Endothelial cell of umbilical vein (primary cell): ENCODE measurements at regions not wholly inside any gene's neighbourhood (a gene's known extent, or its start where the extent isn't known, plus 50 kb on each side); places are given as distances from the start of the nearest gene placed in this dataset.

Source experiments
- BruUV-seq: library from RNA; stranded (reverse); fragments of 400-500 nt; replicated peaks from 2 replicates; lab custom pipeline; 2021; lab: Mats Ljungman, UMichigan
- CTCF ChIA-PET: fragments of 300-600, 350-600 bp; sonication (Branson Sonifier 250); formaldehyde crosslinking; loops from one replicate; lab custom pipeline; 2021; ENCODE audit warnings: antibody characterized with exemption, inconsistent platforms; lab: Charles Lee
- POLR2A ChIA-PET: fragments of 300-600, 350-600 bp; sonication (Branson Sonifier 250); formaldehyde crosslinking; loops from one replicate; lab custom pipeline; 2021; ENCODE audit warnings: antibody characterized with exemption, inconsistent platforms; lab: Charles Lee
- DNase-seq: peaks from one replicate; pipeline ENCODE4 v3.0.0-alpha.2; 2011; ENCODE audit warnings: low read depth, low spot score
- FAIRE-seq: peaks from 2 replicates; lab custom pipeline; 2011; peaks lifted over from hg19 to GRCh38; lab: Jason Lieb, UNC
- H2AFZ ChIP-seq: 2 replicates; pipeline ENCODE4 v1.6.0; 2012; ENCODE audit warnings: low read depth, low read length, control low read depth, inconsistent platforms
- H3K27ac ChIP-seq: 2 replicates; pipeline ENCODE4 v1.5.1; 2011; ENCODE audit warnings: low read depth, mild to moderate bottlenecking, control low read depth, low read length, moderate library complexity; ENCODE audit not compliant: insufficient read depth
- H3K27me3 ChIP-seq, 2 experiments: 2 replicates each; pipeline versions ENCODE4 v1.6.0 to v1.6.1; 2011; ENCODE audit warnings: low read length in 2 of 2, mixed read lengths in 1 of 2; ENCODE audit not compliant: control insufficient read depth in 2 of 2, insufficient read depth in 2 of 2
- H3K36me3 ChIP-seq, 2 experiments: 2 replicates in 1 of 2; 3 replicates in 1 of 2; pipeline ENCODE4 v1.5.1; 2011; ENCODE audit warnings: low read length in 2 of 2, mild to moderate bottlenecking in 1 of 2, moderate library complexity in 1 of 2; ENCODE audit not compliant: control insufficient read depth in 2 of 2, insufficient read depth in 2 of 2; ENCODE audit errors: extremely low read depth in 1 of 2
- H3K4me1 ChIP-seq: 3 replicates; pipeline ENCODE4 v1.5.1; 2011; ENCODE audit warnings: mild to moderate bottlenecking, low read length; ENCODE audit not compliant: control insufficient read depth, insufficient read depth; ENCODE audit errors: extremely low read depth
- H3K4me2 ChIP-seq: 2 replicates; pipeline ENCODE4 v1.6.1; 2011; ENCODE audit warnings: low read length, control low read depth, mixed read lengths; ENCODE audit not compliant: insufficient read depth
- H3K4me3 ChIP-seq, 3 experiments: fragments of 200-600 bp in 1 of 3; sonication (generic), shearing (Covaris generic) in 1 of 3; replicated peaks in 1 of 3; 2 replicates each; pipeline ENCODE4 v1.5.1; 2011 to 2016; ENCODE audit warnings: control low read depth in 3 of 3, low read length in 3 of 3, mild to moderate bottlenecking in 2 of 3, inconsistent platforms in 1 of 3, low read depth in 1 of 3, moderate library complexity in 1 of 3; ENCODE audit not compliant: insufficient read depth in 1 of 3
- H3K79me2 ChIP-seq: 2 replicates; pipeline ENCODE4 v1.6.0; 2012; ENCODE audit warnings: low read length, inconsistent platforms; ENCODE audit not compliant: control insufficient read depth, insufficient read depth
- H3K9ac ChIP-seq: replicated peaks from 2 replicates; pipeline ENCODE3; 2011; ENCODE audit warnings: low read length, control low read depth; ENCODE audit not compliant: insufficient read depth; ENCODE audit errors: extremely low read depth
- H3K9me1 ChIP-seq: replicated peaks from 3 replicates; pipeline ENCODE4 v1.6.0; 2011; ENCODE audit warnings: mild to moderate bottlenecking, low read length; ENCODE audit not compliant: control insufficient read depth, insufficient read depth; ENCODE audit errors: extremely low read depth
- H3K9me3 ChIP-seq: replicated peaks from 2 replicates; pipeline ENCODE4 v1.5.1; 2012; ENCODE audit warnings: low read length, inconsistent platforms; ENCODE audit not compliant: control insufficient read depth, insufficient read depth
- H4K20me1 ChIP-seq: replicated peaks from 2 replicates; pipeline ENCODE3; 2011; ENCODE audit warnings: mild to moderate bottlenecking, low read length; ENCODE audit not compliant: control insufficient read depth, insufficient read depth; ENCODE audit errors: extremely low read depth
- CTCF ChIP-seq, 2 donors: IDR thresholded peaks; 1 replicate in 1 of 2; 2 replicates in 1 of 2; pipeline ENCODE4 v1.5.1; 2011; ENCODE audit warnings: low read length in 2 of 2, mild to moderate bottlenecking in 2 of 2, moderate library complexity in 2 of 2, control low read depth in 1 of 2, inconsistent platforms in 1 of 2, low read depth in 1 of 2; ENCODE audit not compliant: insufficient read depth in 1 of 2; ENCODE audit errors: extremely low read depth in 1 of 2
- EZH2 ChIP-seq: IDR thresholded peaks from 2 replicates; pipeline ENCODE4 v1.6.1; 2012; ENCODE audit warnings: borderline replicate concordance, low read depth, mild to moderate bottlenecking, moderate library complexity, low read length, inconsistent platforms; ENCODE audit not compliant: severe bottlenecking
- FOS ChIP-seq: IDR thresholded peaks from 2 replicates; pipeline ENCODE4 v1.6.1; 2011; ENCODE audit warnings: mild to moderate bottlenecking, low read length, moderate library complexity, borderline replicate concordance; ENCODE audit not compliant: insufficient read depth
- GATA2 ChIP-seq: IDR thresholded peaks from 2 replicates; pipeline ENCODE4 v1.7.0; 2011; ENCODE audit warnings: low read depth, mild to moderate bottlenecking, moderate library complexity, mixed read lengths, low read length; ENCODE audit not compliant: insufficient read length, insufficient read depth
- JUN ChIP-seq: IDR thresholded peaks from 2 replicates; pipeline ENCODE4 v1.6.1; 2011; ENCODE audit warnings: borderline replicate concordance, low read depth; ENCODE audit not compliant: insufficient read length, insufficient read depth
- MAX ChIP-seq: IDR thresholded peaks from 2 replicates; pipeline ENCODE4 v1.6.1; 2011; ENCODE audit not compliant: insufficient read depth, insufficient read length
- MYC ChIP-seq: IDR thresholded peaks from one replicate; pipeline ENCODE4 v1.6.1; 2011; ENCODE audit warnings: mild to moderate bottlenecking, low read depth, low read length
- POLR2A ChIP-seq: IDR thresholded peaks from 2 replicates; pipeline ENCODE4 v1.6.1; 2012; ENCODE audit warnings: low read depth, mild to moderate bottlenecking, control low read depth, low read length
- POLR2AphosphoS5 ChIP-seq: IDR thresholded peaks from 2 replicates; pipeline ENCODE4 v1.6.1; 2012; ENCODE audit warnings: low read depth, mild to moderate bottlenecking, control low read depth, low read length, moderate library complexity; ENCODE audit not compliant: insufficient read depth
- dilution Hi-C: fragments of 300-500 bp; cut with MboI; formaldehyde crosslinking; loops from one replicate; pipeline ENCODE4 v1.15.0; 2019; ENCODE audit warnings: low sequenced_read_pairs; ENCODE audit not compliant: extremely low pct_ligation_motif_present
- intact Hi-C: fragments of 100-400 bp; cut with micrococcal nuclease; formaldehyde crosslinking; loops from one replicate; pipeline ENCODE4 v1.10.0; 2022

- H3K9me1 ChIP-seq = no peaks in the 10 kb centered on the region
- no peak overlapping the region for H3K9ac ChIP-seq
- TF ChIP-seq MYC = no peak
- TF ChIP-seq MAX = no peak
- TF ChIP-seq EZH2 = no peak
- TF ChIP-seq POLR2A = no peak
- no peak for TF ChIP-seq JUN
- TF ChIP-seq POLR2AphosphoS5 = no peak
- no peak for TF ChIP-seq FOS
- TF ChIP-seq CTCF (IDR thresholded peaks at IDR 0.05; ENCODE audit: extremely low read depth in 1 of 2, insufficient read depth in 1 of 2, low read depth in 1 of 2, low read length in 2 of 2) = no peak
- TF ChIP-seq GATA2 = no peak
- no peaks in the 10 kb centered on the region for H4K20me1 ChIP-seq
- no peaks in the 10 kb centered on the region for H3K36me3 ChIP-seq
- intact Hi-C loops = no loop called here
- ChIA-PET CTCF (interaction anchor here (1.0 to 4.1 kb wide), 4 partner anchors 9 to 222 kb away, joined by 3 to 12 read pairs (median 4); no protein-coding TSS in a partner anchor), POLR2A (no interaction called here)
- no peak for DNase-seq
- H3K4me3 ChIP-seq = no peak overlapping the region
- H3K79me2 ChIP-seq = no peaks in the 10 kb centered on the region
- H3K27me3 ChIP-seq = peaks cover 0 to 6% of the 10 kb centered on the region in 2 experiments
- BruUV-seq = no TSS peak
- H3K27ac ChIP-seq = no peak overlapping the region
- dilution Hi-C loops = no loop called here
- no peaks in the 10 kb centered on the region for H3K9me3 ChIP-seq
- no peak overlapping the region for H2AFZ ChIP-seq
- H3K4me1 ChIP-seq = no peaks in the 10 kb centered on the region
- no peak for FAIRE-seq
- no peak overlapping the region for H3K4me2 ChIP-seq
Observed at GRCh38 chr21:32974653-32975052, 51.1 kb upstream of the OLIG2 start.
